TTC549 (cell line): ENCODE measurements at regions not wholly inside any gene's neighbourhood (a gene's known extent, or its start where the extent isn't known, plus 50 kb on each side); places are given as distances from the start of the nearest gene placed in this dataset.
"Not testable (repeated sequence)": the region's sequence is repeated elsewhere in the genome, so short reads cannot be mapped to it uniquely, and the experiment has no call there.

Source experiments
- FAIRE-seq: peaks from 2 replicates; lab custom pipeline; 2012; peaks lifted over from hg19 to GRCh38; lab: Jason Lieb, UNC

- no peak for FAIRE-seq
Observed at GRCh38 chr2:155519529-155520130, 812.9 kb downstream of the NR4A2 start.

- FAIRE-seq: no peak
Observed at GRCh38 chr2:155518094-155518493, 814.4 kb downstream of the NR4A2 start.

GRCh38 chr2:155517362-155517761, 815.2 kb downstream of the NR4A2 start:
- no peak for FAIRE-seq

- no peak for FAIRE-seq
Observed at GRCh38 chr2:155513248-155513647, 814.8 kb downstream of the KCNJ3 start.

- FAIRE-seq: no peak
Observed at GRCh38 chr2:155502766-155503165, 804.3 kb downstream of the KCNJ3 start.

GRCh38 chr2:155498106-155498505, 799.6 kb downstream of the KCNJ3 start:
- no peak for FAIRE-seq

- no peak for FAIRE-seq
Observed at GRCh38 chr2:155494744-155495143, 796.2 kb downstream of the KCNJ3 start.

- FAIRE-seq: no peak
Observed at GRCh38 chr2:155485141-155485842, 786.8 kb downstream of the KCNJ3 start.

- no peak for FAIRE-seq
Observed at GRCh38 chr2:155481141-155481540, 782.6 kb downstream of the KCNJ3 start.

GRCh38 chr2:155472018-155472417, 773.5 kb downstream of the KCNJ3 start:
- not testable (repeated sequence) for FAIRE-seq

GRCh38 chr2:155456222-155456621, 757.7 kb downstream of the KCNJ3 start:
- no peak for FAIRE-seq

GRCh38 chr2:155442755-155443372, 744.4 kb downstream of the KCNJ3 start:
- FAIRE-seq: no peak

GRCh38 chr2:155442088-155442487, 743.6 kb downstream of the KCNJ3 start:
- no peak for FAIRE-seq

GRCh38 chr2:155431004-155431507, 732.6 kb downstream of the KCNJ3 start:
- no peak for FAIRE-seq

- FAIRE-seq: no peak
Observed at GRCh38 chr2:155427470-155427869, 729.0 kb downstream of the KCNJ3 start.

- no peak for FAIRE-seq
Observed at GRCh38 chr2:155424518-155424917, 726.0 kb downstream of the KCNJ3 start.

GRCh38 chr2:155418753-155419152, 720.3 kb downstream of the KCNJ3 start:
- FAIRE-seq: no peak

GRCh38 chr2:155412598-155412997, 714.1 kb downstream of the KCNJ3 start:
- no peak for FAIRE-seq

- FAIRE-seq: no peak
Observed at GRCh38 chr2:155404433-155405002, 706.0 kb downstream of the KCNJ3 start.

- FAIRE-seq: no peak
Observed at GRCh38 chr2:155393406-155393805, 694.9 kb downstream of the KCNJ3 start.

- FAIRE-seq: no peak
Observed at GRCh38 chr2:155391613-155392130, 693.2 kb downstream of the KCNJ3 start.

- no peak for FAIRE-seq
Observed at GRCh38 chr2:155389224-155389623, 690.7 kb downstream of the KCNJ3 start.

- FAIRE-seq: no peak
Observed at GRCh38 chr2:155384555-155385123, 686.1 kb downstream of the KCNJ3 start.
